GM12878 (cell line): ENCODE measurements at regions not wholly inside any gene's neighbourhood (a gene's known extent, or its start where the extent isn't known, plus 50 kb on each side); places are given as distances from the start of the nearest gene placed in this dataset.
"Not testable (repeated sequence)": the region's sequence is repeated elsewhere in the genome, so short reads cannot be mapped to it uniquely, and the experiment has no call there.

Experiments
- ATAC-seq: fragments of 200-7000 bp; cut with Tn5 transposase; 3 replicates; pipeline ENCODE4 v1.9.1; 2020; ENCODE audit warnings: mild to moderate bottlenecking, moderate library complexity
- BruUV-seq: library from RNA; stranded (reverse); fragments of 400-500 nt; replicated peaks from 2 replicates; lab custom pipeline; 2021; lab: Mats Ljungman, UMichigan
- CTCF ChIA-PET: fragments of 300-600 bp; sonication (Branson Sonifier 250); formaldehyde crosslinking; extraction: SDS; loops from one replicate; lab custom pipeline; 2021; ENCODE audit warnings: inconsistent platforms; lab: Yijun Ruan, JAX
- POLR2A ChIA-PET: fragments of 350-600 bp; formaldehyde crosslinking; extraction: SDS; loops from one replicate; lab custom pipeline; 2021; ENCODE audit warnings: inconsistent platforms; lab: Charles Lee
- RAD21 ChIA-PET: fragments of 300-600 bp; sonication (Branson Sonifier 250); formaldehyde crosslinking; loops from one replicate; lab custom pipeline; 2023; ENCODE audit warnings: antibody characterized with exemption; ENCODE audit not compliant: unreplicated experiment; lab: Charles Lee
- SMC1A ChIA-PET: fragments of 300-600 bp; sonication (Branson Sonifier 250); formaldehyde crosslinking; loops from one replicate; lab custom pipeline; 2023; ENCODE audit not compliant: unreplicated experiment, uncharacterized antibody; lab: Charles Lee
- DNase-seq: peaks from one replicate; pipeline ENCODE4 v3.0.0-alpha.2; 2011; ENCODE audit warnings: low read depth, low spot score
- FAIRE-seq: peaks from 3 replicates; lab custom pipeline; 2011; peaks lifted over from hg19 to GRCh38; lab: Jason Lieb, UNC
- H2AFZ ChIP-seq: 2 replicates; pipeline ENCODE4 v1.6.0; 2011; ENCODE audit warnings: low read depth, low read length, control low read depth; ENCODE audit not compliant: control insufficient read depth
- H3K27ac ChIP-seq: 2 replicates; pipeline ENCODE4 v1.5.1; 2011; ENCODE audit warnings: control low read depth; ENCODE audit not compliant: control insufficient read depth, insufficient read depth
- H3K27me3 ChIP-seq, 2 experiments: replicated peaks in 1 of 2; 2 replicates each; pipeline versions ENCODE4 v1.6.0 to v1.6.1; 2011; ENCODE audit warnings: low read length in 1 of 2; ENCODE audit not compliant: control insufficient read depth in 2 of 2, insufficient read depth in 2 of 2
- H3K36me3 ChIP-seq, 2 experiments: 2 replicates each; pipeline ENCODE4 v1.5.1; 2011; ENCODE audit warnings: low read length in 1 of 2; ENCODE audit not compliant: control insufficient read depth in 2 of 2, insufficient read depth in 2 of 2
- H3K4me1 ChIP-seq: 2 replicates; pipeline ENCODE4 v1.6.1; 2011; ENCODE audit warnings: mild to moderate bottlenecking, low read length, moderate library complexity, mixed read lengths; ENCODE audit not compliant: control insufficient read depth, insufficient read depth
- H3K4me2 ChIP-seq: 2 replicates; pipeline ENCODE4 v1.6.0; 2011; ENCODE audit warnings: control low read depth; ENCODE audit not compliant: control insufficient read depth, insufficient read depth
- H3K4me3 ChIP-seq: fragments of 200-600 bp; sonication (generic); 2 replicates; pipeline ENCODE4 v1.5.1; 2016
- H3K79me2 ChIP-seq: 2 replicates; pipeline ENCODE4 v1.6.0; 2011; ENCODE audit warnings: low read length; ENCODE audit not compliant: control insufficient read depth, insufficient read depth
- H3K9ac ChIP-seq: 2 replicates; pipeline ENCODE4 v1.8.0; 2011; ENCODE audit warnings: low read length, control low read depth, mixed read lengths; ENCODE audit not compliant: control insufficient read depth, insufficient read depth
- H3K9me3 ChIP-seq: replicated peaks from 3 replicates; pipeline ENCODE4 v1.5.1; 2011; ENCODE audit warnings: mild to moderate bottlenecking, low read length; ENCODE audit not compliant: control insufficient read depth, insufficient read depth
- H4K20me1 ChIP-seq: 2 replicates; pipeline ENCODE4 v1.6.0; 2011; ENCODE audit not compliant: control insufficient read depth, insufficient read depth
- CREB1 ChIP-seq: IDR thresholded peaks from 2 replicates; pipeline ENCODE4 v1.6.1; 2012; ENCODE audit warnings: low read depth, mild to moderate bottlenecking, inconsistent platforms
- HCFC1 ChIP-seq: fragments of 150-350 bp; IDR thresholded peaks from 2 replicates; pipeline ENCODE4 v1.6.1; 2014; ENCODE audit warnings: low read length
- MEF2B ChIP-seq: fragments of 450-650 bp; IDR thresholded peaks from 2 replicates; pipeline ENCODE4 v1.6.1; 2018; ENCODE audit warnings: mild to moderate bottlenecking, moderate library complexity; ENCODE audit not compliant: partially characterized antibody, poor library complexity, severe bottlenecking
- POU2F2 ChIP-seq: IDR thresholded peaks from 3 replicates; pipeline ENCODE4 v1.6.1; 2011; ENCODE audit warnings: low read depth, mild to moderate bottlenecking, low read length, borderline replicate concordance
- SMARCA5 ChIP-seq: fragments of 450-650 bp; IDR thresholded peaks from 2 replicates; pipeline ENCODE4 v1.6.1; 2017; ENCODE audit warnings: mild to moderate bottlenecking
- ZBED1 ChIP-seq: IDR thresholded peaks from 2 replicates; pipeline ENCODE4 v1.6.1; 2016; ENCODE audit warnings: borderline replicate concordance
- ZNF622 ChIP-seq: fragments of 450-650 bp; IDR thresholded peaks from 2 replicates; pipeline ENCODE4 v1.6.1; 2017; ENCODE audit warnings: mild to moderate bottlenecking, inconsistent platforms
- WGBS: methylation state at CpG from one replicate; pipeline ENCODE4 v1.1.6; 2016; ENCODE audit warnings: low lambda C conversion rate; ENCODE audit not compliant: insufficient replicate concordance, insufficient coverage; ENCODE audit errors: missing lambda C conversion rate; 5-methylcytosine and 5-hydroxymethylcytosine counted together
- in situ Hi-C: fragments of 300-500 bp; cut with MboI; formaldehyde crosslinking; loops from 9 replicates; pipeline ENCODE4 v1.14.3; 2018; ENCODE audit warnings: mixed read lengths
- intact Hi-C: fragments of 100-400 bp; cut with micrococcal nuclease; formaldehyde crosslinking; loops from one replicate; pipeline ENCODE4 v1.14.2; 2022; ENCODE audit not compliant: unreplicated experiment
- TF ChIP-seq, protein P1 (sequence below): IDR thresholded peaks from 2 replicates; pipeline ENCODE4 v1.6.1; 2012; ENCODE audit warnings: improper control_type of control experiment, low read depth, low read length; ENCODE audit not compliant: insufficient replicate concordance
- TF ChIP-seq, protein P2 (sequence below): fragments of 450-650 bp; formaldehyde crosslinking; IDR thresholded peaks from 2 replicates; pipeline ENCODE4 v1.5.0; 2022; ENCODE audit warnings: mild to moderate bottlenecking, missing genetic modification characterization

DNA sequence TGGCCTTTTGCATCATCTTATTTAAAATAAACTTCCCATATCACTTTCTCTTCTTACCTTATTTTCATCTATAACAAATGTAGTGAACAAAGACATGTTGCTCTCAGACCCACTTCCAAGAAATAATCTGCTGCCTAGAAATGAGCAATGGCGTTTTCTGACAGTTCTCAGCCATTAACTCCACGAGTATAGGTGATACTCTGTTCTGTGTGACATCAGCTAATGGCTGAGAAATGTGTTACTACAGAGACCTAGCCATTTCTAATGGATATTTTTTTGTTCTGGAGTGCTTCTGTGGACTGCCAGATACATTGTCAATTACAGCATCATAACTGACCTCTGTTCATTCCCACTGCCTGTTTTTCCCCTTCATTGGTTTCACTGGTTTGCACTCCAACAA is 67.8 kb downstream of the CCDC59 start (continued):
- TF ChIP-seq, protein P1, sequence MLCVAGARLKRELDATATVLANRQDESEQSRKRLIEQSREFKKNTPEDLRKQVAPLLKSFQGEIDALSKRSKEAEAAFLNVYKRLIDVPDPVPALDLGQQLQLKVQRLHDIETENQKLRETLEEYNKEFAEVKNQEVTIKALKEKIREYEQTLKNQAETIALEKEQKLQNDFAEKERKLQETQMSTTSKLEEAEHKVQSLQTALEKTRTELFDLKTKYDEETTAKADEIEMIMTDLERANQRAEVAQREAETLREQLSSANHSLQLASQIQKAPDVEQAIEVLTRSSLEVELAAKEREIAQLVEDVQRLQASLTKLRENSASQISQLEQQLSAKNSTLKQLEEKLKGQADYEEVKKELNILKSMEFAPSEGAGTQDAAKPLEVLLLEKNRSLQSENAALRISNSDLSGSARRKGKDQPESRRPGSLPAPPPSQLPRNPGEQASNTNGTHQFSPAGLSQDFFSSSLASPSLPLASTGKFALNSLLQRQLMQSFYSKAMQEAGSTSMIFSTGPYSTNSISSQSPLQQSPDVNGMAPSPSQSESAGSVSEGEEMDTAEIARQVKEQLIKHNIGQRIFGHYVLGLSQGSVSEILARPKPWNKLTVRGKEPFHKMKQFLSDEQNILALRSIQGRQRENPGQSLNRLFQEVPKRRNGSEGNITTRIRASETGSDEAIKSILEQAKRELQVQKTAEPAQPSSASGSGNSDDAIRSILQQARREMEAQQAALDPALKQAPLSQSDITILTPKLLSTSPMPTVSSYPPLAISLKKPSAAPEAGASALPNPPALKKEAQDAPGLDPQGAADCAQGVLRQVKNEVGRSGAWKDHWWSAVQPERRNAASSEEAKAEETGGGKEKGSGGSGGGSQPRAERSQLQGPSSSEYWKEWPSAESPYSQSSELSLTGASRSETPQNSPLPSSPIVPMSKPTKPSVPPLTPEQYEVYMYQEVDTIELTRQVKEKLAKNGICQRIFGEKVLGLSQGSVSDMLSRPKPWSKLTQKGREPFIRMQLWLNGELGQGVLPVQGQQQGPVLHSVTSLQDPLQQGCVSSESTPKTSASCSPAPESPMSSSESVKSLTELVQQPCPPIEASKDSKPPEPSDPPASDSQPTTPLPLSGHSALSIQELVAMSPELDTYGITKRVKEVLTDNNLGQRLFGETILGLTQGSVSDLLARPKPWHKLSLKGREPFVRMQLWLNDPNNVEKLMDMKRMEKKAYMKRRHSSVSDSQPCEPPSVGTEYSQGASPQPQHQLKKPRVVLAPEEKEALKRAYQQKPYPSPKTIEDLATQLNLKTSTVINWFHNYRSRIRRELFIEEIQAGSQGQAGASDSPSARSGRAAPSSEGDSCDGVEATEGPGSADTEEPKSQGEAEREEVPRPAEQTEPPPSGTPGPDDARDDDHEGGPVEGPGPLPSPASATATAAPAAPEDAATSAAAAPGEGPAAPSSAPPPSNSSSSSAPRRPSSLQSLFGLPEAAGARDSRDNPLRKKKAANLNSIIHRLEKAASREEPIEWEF, result no peak
- TF ChIP-seq, protein P2, sequence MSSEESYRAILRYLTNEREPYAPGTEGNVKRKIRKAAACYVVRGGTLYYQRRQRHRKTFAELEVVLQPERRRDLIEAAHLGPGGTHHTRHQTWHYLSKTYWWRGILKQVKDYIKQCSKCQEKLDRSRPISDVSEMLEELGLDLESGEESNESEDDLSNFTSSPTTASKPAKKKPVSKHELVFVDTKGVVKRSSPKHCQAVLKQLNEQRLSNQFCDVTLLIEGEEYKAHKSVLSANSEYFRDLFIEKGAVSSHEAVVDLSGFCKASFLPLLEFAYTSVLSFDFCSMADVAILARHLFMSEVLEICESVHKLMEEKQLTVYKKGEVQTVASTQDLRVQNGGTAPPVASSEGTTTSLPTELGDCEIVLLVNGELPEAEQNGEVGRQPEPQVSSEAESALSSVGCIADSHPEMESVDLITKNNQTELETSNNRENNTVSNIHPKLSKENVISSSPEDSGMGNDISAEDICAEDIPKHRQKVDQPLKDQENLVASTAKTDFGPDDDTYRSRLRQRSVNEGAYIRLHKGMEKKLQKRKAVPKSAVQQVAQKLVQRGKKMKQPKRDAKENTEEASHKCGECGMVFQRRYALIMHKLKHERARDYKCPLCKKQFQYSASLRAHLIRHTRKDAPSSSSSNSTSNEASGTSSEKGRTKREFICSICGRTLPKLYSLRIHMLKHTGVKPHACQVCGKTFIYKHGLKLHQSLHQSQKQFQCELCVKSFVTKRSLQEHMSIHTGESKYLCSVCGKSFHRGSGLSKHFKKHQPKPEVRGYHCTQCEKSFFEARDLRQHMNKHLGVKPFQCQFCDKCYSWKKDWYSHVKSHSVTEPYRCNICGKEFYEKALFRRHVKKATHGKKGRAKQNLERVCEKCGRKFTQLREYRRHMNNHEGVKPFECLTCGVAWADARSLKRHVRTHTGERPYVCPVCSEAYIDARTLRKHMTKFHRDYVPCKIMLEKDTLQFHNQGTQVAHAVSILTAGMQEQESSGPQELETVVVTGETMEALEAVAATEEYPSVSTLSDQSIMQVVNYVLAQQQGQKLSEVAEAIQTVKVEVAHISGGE, result no peak
- TF ChIP-seq MEF2B, result no peak
- TF ChIP-seq SMARCA5, result no peak
- TF ChIP-seq HCFC1, result no peak
- no peak for TF ChIP-seq ZBED1
- no peak for TF ChIP-seq ZNF622
- TF ChIP-seq CREB1, result no peak
- TF ChIP-seq POU2F2, result no peak

DNA sequence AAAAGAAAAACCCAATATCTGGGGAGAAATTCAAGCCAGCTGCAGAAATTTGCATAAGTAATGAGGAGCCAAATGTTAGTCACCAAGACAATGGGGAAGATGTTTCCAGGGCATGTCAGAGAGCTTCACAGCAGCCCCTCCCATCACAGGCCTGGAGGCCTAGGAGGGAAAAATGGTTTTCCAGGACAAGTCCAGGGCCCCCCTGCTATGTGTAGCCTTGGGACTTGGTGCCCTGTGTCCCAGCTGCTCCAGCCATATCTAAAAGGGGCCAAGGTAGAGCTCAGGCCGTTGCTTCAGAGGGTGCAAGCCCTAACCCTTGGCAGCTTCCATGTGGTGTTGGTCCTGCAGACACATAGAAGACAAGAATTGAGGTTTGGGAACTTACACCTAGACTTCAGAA is 76.9 kb downstream of the CCDC59 start:
- H2AFZ ChIP-seq, H3K27me3 ChIP-seq, ATAC-seq, intact Hi-C loops, H3K79me2 ChIP-seq, CTCF ChIA-PET, RAD21 ChIA-PET, FAIRE-seq, H4K20me1 ChIP-seq, H3K27ac ChIP-seq, DNase-seq, H3K36me3 ChIP-seq, in situ Hi-C loops, H3K4me2 ChIP-seq, H3K4me3 ChIP-seq, BruUV-seq, SMC1A ChIA-PET, H3K9me3 ChIP-seq, H3K9ac ChIP-seq, POLR2A ChIA-PET, H3K4me1 ChIP-seq: not testable (repeated sequence)
- 0% methylated on average over 1 of the region's 1 CpG for WGBS
